Endothelial cell of umbilical vein (primary cell): ENCODE measurements at regions not wholly inside any gene's neighbourhood (a gene's known extent, or its start where the extent isn't known, plus 50 kb on each side); places are given as distances from the start of the nearest gene placed in this dataset.

Source experiments
- BruUV-seq: library from RNA; stranded (reverse); fragments of 400-500 nt; replicated peaks from 2 replicates; lab custom pipeline; 2021; lab: Mats Ljungman, UMichigan
- CTCF ChIA-PET: fragments of 300-600, 350-600 bp; sonication (Branson Sonifier 250); formaldehyde crosslinking; loops from one replicate; lab custom pipeline; 2021; ENCODE audit warnings: antibody characterized with exemption, inconsistent platforms; lab: Charles Lee
- POLR2A ChIA-PET: fragments of 300-600, 350-600 bp; sonication (Branson Sonifier 250); formaldehyde crosslinking; loops from one replicate; lab custom pipeline; 2021; ENCODE audit warnings: antibody characterized with exemption, inconsistent platforms; lab: Charles Lee
- DNase-seq: peaks from one replicate; pipeline ENCODE4 v3.0.0-alpha.2; 2011; ENCODE audit warnings: low read depth, low spot score
- FAIRE-seq: peaks from 2 replicates; lab custom pipeline; 2011; peaks lifted over from hg19 to GRCh38; lab: Jason Lieb, UNC
- H2AFZ ChIP-seq: 2 replicates; pipeline ENCODE4 v1.6.0; 2012; ENCODE audit warnings: low read depth, low read length, control low read depth, inconsistent platforms
- H3K27ac ChIP-seq: 2 replicates; pipeline ENCODE4 v1.5.1; 2011; ENCODE audit warnings: low read depth, mild to moderate bottlenecking, control low read depth, low read length, moderate library complexity; ENCODE audit not compliant: insufficient read depth
- H3K27me3 ChIP-seq, 2 experiments: 2 replicates each; pipeline versions ENCODE4 v1.6.0 to v1.6.1; 2011; ENCODE audit warnings: low read length in 2 of 2, mixed read lengths in 1 of 2; ENCODE audit not compliant: control insufficient read depth in 2 of 2, insufficient read depth in 2 of 2
- H3K36me3 ChIP-seq, 2 experiments: 2 replicates in 1 of 2; 3 replicates in 1 of 2; pipeline ENCODE4 v1.5.1; 2011; ENCODE audit warnings: low read length in 2 of 2, mild to moderate bottlenecking in 1 of 2, moderate library complexity in 1 of 2; ENCODE audit not compliant: control insufficient read depth in 2 of 2, insufficient read depth in 2 of 2; ENCODE audit errors: extremely low read depth in 1 of 2
- H3K4me1 ChIP-seq: 3 replicates; pipeline ENCODE4 v1.5.1; 2011; ENCODE audit warnings: mild to moderate bottlenecking, low read length; ENCODE audit not compliant: control insufficient read depth, insufficient read depth; ENCODE audit errors: extremely low read depth
- H3K4me2 ChIP-seq: 2 replicates; pipeline ENCODE4 v1.6.1; 2011; ENCODE audit warnings: low read length, control low read depth, mixed read lengths; ENCODE audit not compliant: insufficient read depth
- H3K4me3 ChIP-seq, 3 experiments: fragments of 200-600 bp in 1 of 3; sonication (generic), shearing (Covaris generic) in 1 of 3; replicated peaks in 1 of 3; 2 replicates each; pipeline ENCODE4 v1.5.1; 2011 to 2016; ENCODE audit warnings: control low read depth in 3 of 3, low read length in 3 of 3, mild to moderate bottlenecking in 2 of 3, inconsistent platforms in 1 of 3, low read depth in 1 of 3, moderate library complexity in 1 of 3; ENCODE audit not compliant: insufficient read depth in 1 of 3
- H3K79me2 ChIP-seq: 2 replicates; pipeline ENCODE4 v1.6.0; 2012; ENCODE audit warnings: low read length, inconsistent platforms; ENCODE audit not compliant: control insufficient read depth, insufficient read depth
- H3K9ac ChIP-seq: replicated peaks from 2 replicates; pipeline ENCODE3; 2011; ENCODE audit warnings: low read length, control low read depth; ENCODE audit not compliant: insufficient read depth; ENCODE audit errors: extremely low read depth
- H3K9me1 ChIP-seq: replicated peaks from 3 replicates; pipeline ENCODE4 v1.6.0; 2011; ENCODE audit warnings: mild to moderate bottlenecking, low read length; ENCODE audit not compliant: control insufficient read depth, insufficient read depth; ENCODE audit errors: extremely low read depth
- H3K9me3 ChIP-seq: replicated peaks from 2 replicates; pipeline ENCODE4 v1.5.1; 2012; ENCODE audit warnings: low read length, inconsistent platforms; ENCODE audit not compliant: control insufficient read depth, insufficient read depth
- H4K20me1 ChIP-seq: replicated peaks from 2 replicates; pipeline ENCODE3; 2011; ENCODE audit warnings: mild to moderate bottlenecking, low read length; ENCODE audit not compliant: control insufficient read depth, insufficient read depth; ENCODE audit errors: extremely low read depth
- EZH2 ChIP-seq: IDR thresholded peaks from 2 replicates; pipeline ENCODE4 v1.6.1; 2012; ENCODE audit warnings: borderline replicate concordance, low read depth, mild to moderate bottlenecking, moderate library complexity, low read length, inconsistent platforms; ENCODE audit not compliant: severe bottlenecking
- FOS ChIP-seq: IDR thresholded peaks from 2 replicates; pipeline ENCODE4 v1.6.1; 2011; ENCODE audit warnings: mild to moderate bottlenecking, low read length, moderate library complexity, borderline replicate concordance; ENCODE audit not compliant: insufficient read depth
- GATA2 ChIP-seq: IDR thresholded peaks from 2 replicates; pipeline ENCODE4 v1.7.0; 2011; ENCODE audit warnings: low read depth, mild to moderate bottlenecking, moderate library complexity, mixed read lengths, low read length; ENCODE audit not compliant: insufficient read length, insufficient read depth
- JUN ChIP-seq: IDR thresholded peaks from 2 replicates; pipeline ENCODE4 v1.6.1; 2011; ENCODE audit warnings: borderline replicate concordance, low read depth; ENCODE audit not compliant: insufficient read length, insufficient read depth
- MYC ChIP-seq: IDR thresholded peaks from one replicate; pipeline ENCODE4 v1.6.1; 2011; ENCODE audit warnings: mild to moderate bottlenecking, low read depth, low read length
- POLR2A ChIP-seq: IDR thresholded peaks from 2 replicates; pipeline ENCODE4 v1.6.1; 2012; ENCODE audit warnings: low read depth, mild to moderate bottlenecking, control low read depth, low read length
- POLR2AphosphoS5 ChIP-seq: IDR thresholded peaks from 2 replicates; pipeline ENCODE4 v1.6.1; 2012; ENCODE audit warnings: low read depth, mild to moderate bottlenecking, control low read depth, low read length, moderate library complexity; ENCODE audit not compliant: insufficient read depth
- dilution Hi-C: fragments of 300-500 bp; cut with MboI; formaldehyde crosslinking; loops from one replicate; pipeline ENCODE4 v1.15.0; 2019; ENCODE audit warnings: low sequenced_read_pairs; ENCODE audit not compliant: extremely low pct_ligation_motif_present
- intact Hi-C: fragments of 100-400 bp; cut with micrococcal nuclease; formaldehyde crosslinking; loops from one replicate; pipeline ENCODE4 v1.10.0; 2022
- TF ChIP-seq, protein P1 (sequence below): IDR thresholded peaks from 2 replicates; pipeline ENCODE4 v1.6.1; 2011; ENCODE audit not compliant: insufficient read depth, insufficient read length
- TF ChIP-seq, protein P2 (sequence below), 2 donors: IDR thresholded peaks; 1 replicate in 1 of 2; 2 replicates in 1 of 2; pipeline ENCODE4 v1.5.1; 2011; ENCODE audit warnings: low read length in 2 of 2, mild to moderate bottlenecking in 2 of 2, moderate library complexity in 2 of 2, control low read depth in 1 of 2, inconsistent platforms in 1 of 2, low read depth in 1 of 2; ENCODE audit not compliant: insufficient read depth in 1 of 2; ENCODE audit errors: extremely low read depth in 1 of 2

DNA sequence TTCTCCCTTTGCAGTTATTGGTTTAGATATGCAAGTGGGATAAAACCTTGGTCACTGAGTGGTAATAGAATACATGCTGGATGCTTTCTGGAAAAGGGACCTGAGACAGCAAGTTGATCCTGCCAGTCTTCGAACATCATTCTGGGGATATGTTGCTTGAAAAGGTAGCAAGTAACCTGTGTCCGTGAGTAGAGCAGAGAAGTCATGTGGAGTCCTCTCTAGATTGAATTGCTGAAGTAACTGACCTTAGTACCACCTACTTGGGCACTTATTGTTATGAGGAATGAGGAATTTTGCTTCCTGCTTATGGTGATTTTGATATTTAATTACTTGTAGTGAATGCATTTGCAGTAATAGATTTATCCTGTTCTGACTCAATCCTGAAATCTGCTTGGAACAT is 367.3 kb upstream of the IMPG1 start:
- DNase-seq: no peak
- H3K36me3 ChIP-seq: no peaks in the 10 kb centered on the region
- H3K9ac ChIP-seq: no peak overlapping the region
- H4K20me1 ChIP-seq: no peaks in the 10 kb centered on the region
- no TSS peak for BruUV-seq
- ChIA-PET CTCF (no interaction called here), POLR2A (no interaction called here)
- dilution Hi-C loops: no loop called here
- no peaks in the 10 kb centered on the region for H3K27me3 ChIP-seq
- TF ChIP-seq FOS: no peak
- TF ChIP-seq, protein P1, sequence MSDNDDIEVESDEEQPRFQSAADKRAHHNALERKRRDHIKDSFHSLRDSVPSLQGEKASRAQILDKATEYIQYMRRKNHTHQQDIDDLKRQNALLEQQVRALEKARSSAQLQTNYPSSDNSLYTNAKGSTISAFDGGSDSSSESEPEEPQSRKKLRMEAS: no peak
- no peak for TF ChIP-seq EZH2
- TF ChIP-seq MYC: no peak
- TF ChIP-seq POLR2AphosphoS5: no peak
- no peak for TF ChIP-seq POLR2A
- no peak for TF ChIP-seq JUN
- TF ChIP-seq GATA2: no peak
- TF ChIP-seq, protein P2, sequence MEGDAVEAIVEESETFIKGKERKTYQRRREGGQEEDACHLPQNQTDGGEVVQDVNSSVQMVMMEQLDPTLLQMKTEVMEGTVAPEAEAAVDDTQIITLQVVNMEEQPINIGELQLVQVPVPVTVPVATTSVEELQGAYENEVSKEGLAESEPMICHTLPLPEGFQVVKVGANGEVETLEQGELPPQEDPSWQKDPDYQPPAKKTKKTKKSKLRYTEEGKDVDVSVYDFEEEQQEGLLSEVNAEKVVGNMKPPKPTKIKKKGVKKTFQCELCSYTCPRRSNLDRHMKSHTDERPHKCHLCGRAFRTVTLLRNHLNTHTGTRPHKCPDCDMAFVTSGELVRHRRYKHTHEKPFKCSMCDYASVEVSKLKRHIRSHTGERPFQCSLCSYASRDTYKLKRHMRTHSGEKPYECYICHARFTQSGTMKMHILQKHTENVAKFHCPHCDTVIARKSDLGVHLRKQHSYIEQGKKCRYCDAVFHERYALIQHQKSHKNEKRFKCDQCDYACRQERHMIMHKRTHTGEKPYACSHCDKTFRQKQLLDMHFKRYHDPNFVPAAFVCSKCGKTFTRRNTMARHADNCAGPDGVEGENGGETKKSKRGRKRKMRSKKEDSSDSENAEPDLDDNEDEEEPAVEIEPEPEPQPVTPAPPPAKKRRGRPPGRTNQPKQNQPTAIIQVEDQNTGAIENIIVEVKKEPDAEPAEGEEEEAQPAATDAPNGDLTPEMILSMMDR (IDR thresholded peaks at IDR 0.05; ENCODE audit: extremely low read depth in 1 of 2, insufficient read depth in 1 of 2, low read depth in 1 of 2, low read length in 2 of 2): no peak
- no peaks in the 10 kb centered on the region for H3K79me2 ChIP-seq
- FAIRE-seq: no peak
- no peak overlapping the region for H3K4me3 ChIP-seq
- H2AFZ ChIP-seq: no peak overlapping the region
- no peaks in the 10 kb centered on the region for H3K9me1 ChIP-seq
- no peaks in the 10 kb centered on the region for H3K9me3 ChIP-seq
- H3K4me2 ChIP-seq: no peak overlapping the region
- H3K27ac ChIP-seq: no peak overlapping the region
- intact Hi-C loops: no loop called here
- H3K4me1 ChIP-seq: no peaks in the 10 kb centered on the region
